OCI-LY7 (cell line): ENCODE measurements at regions not wholly inside any gene's neighbourhood (a gene's known extent, or its start where the extent isn't known, plus 50 kb on each side); places are given as distances from the start of the nearest gene placed in this dataset.

Source experiments
- BruUV-seq: library from RNA; stranded (reverse); fragments of 400-500 nt; replicated peaks from 2 replicates; lab custom pipeline; 2021; lab: Mats Ljungman, UMichigan
- CTCF ChIA-PET: fragments of 300-600 bp; sonication (Branson Sonifier 250); formaldehyde crosslinking; loops from one replicate; lab custom pipeline; 2022; ENCODE audit warnings: antibody characterized with exemption; ENCODE audit not compliant: unreplicated experiment; lab: Charles Lee
- POLR2A ChIA-PET: fragments of 300-600 bp; sonication (Branson Sonifier 250); formaldehyde crosslinking; loops from one replicate; lab custom pipeline; 2022; ENCODE audit warnings: antibody characterized with exemption; lab: Charles Lee
- DNase-seq: peaks from one replicate; pipeline ENCODE4 v3.0.0-alpha.2; 2015; ENCODE audit warnings: low spot score
- H2AFZ ChIP-seq: fragments of 200-600 bp; sonication (generic), shearing (Covaris generic); 2 replicates; pipeline ENCODE4 v1.6.1; 2014; ENCODE audit warnings: mild to moderate bottlenecking, antibody characterized with exemption, low read length, moderate library complexity
- H3K27ac ChIP-seq: fragments of 200-600 bp; sonication (generic); 2 replicates; pipeline ENCODE4 v1.5.1; 2014; ENCODE audit warnings: mixed run types, low read depth, mild to moderate bottlenecking, moderate library complexity, low read length, inconsistent platforms; ENCODE audit not compliant: poor library complexity, severe bottlenecking
- H3K36me3 ChIP-seq: fragments of 200-600 bp; sonication (generic); 2 replicates; pipeline ENCODE4 v1.6.1; 2014; ENCODE audit warnings: mild to moderate bottlenecking, antibody characterized with exemption, low read length, moderate library complexity, mixed read lengths; ENCODE audit not compliant: insufficient read depth
- H3K4me1 ChIP-seq: fragments of 200-600 bp; sonication (generic); 2 replicates; pipeline ENCODE4 v1.5.1; 2014; ENCODE audit warnings: mild to moderate bottlenecking, low read length; ENCODE audit not compliant: insufficient read depth, poor library complexity, severe bottlenecking
- H3K4me2 ChIP-seq: fragments of 200-600 bp; sonication (generic); 2 replicates; pipeline ENCODE4 v1.6.1; 2014; ENCODE audit warnings: mild to moderate bottlenecking, low read length
- H3K4me3 ChIP-seq: fragments of 200-600 bp; sonication (generic); 2 replicates; pipeline ENCODE4 v1.5.1; 2014; ENCODE audit warnings: mild to moderate bottlenecking, low read depth, low read length; ENCODE audit not compliant: poor library complexity, severe bottlenecking
- H3K79me2 ChIP-seq: fragments of 200-600 bp; sonication (generic); 2 replicates; pipeline ENCODE4 v1.6.1; 2016; ENCODE audit warnings: low read depth, mild to moderate bottlenecking, low read length, moderate library complexity, mixed read lengths; ENCODE audit not compliant: insufficient read depth
- H3K9me2 ChIP-seq: fragments of 200-600 bp; sonication (generic); 2 replicates; pipeline ENCODE4 v1.6.1; 2016; ENCODE audit warnings: mild to moderate bottlenecking, low read length, mixed read lengths; ENCODE audit not compliant: insufficient read depth
- H3K9me3 ChIP-seq: fragments of 200-600 bp; sonication (generic); 2 replicates; pipeline ENCODE4 v1.6.1; 2014; ENCODE audit warnings: mild to moderate bottlenecking, mixed run types, low read length, mixed read lengths
- H4K20me1 ChIP-seq: fragments of 200-600 bp; sonication (generic); 2 replicates; pipeline ENCODE4 v1.6.1; 2014; ENCODE audit warnings: mild to moderate bottlenecking, antibody characterized with exemption, low read length, moderate library complexity, mixed read lengths; ENCODE audit not compliant: insufficient read depth
- CTCF ChIP-seq: fragments of 200-600 bp; sonication (generic); conservative IDR thresholded peaks from 2 replicates; pipeline ENCODE4 v1.5.1; 2014; ENCODE audit warnings: mild to moderate bottlenecking, antibody characterized with exemption, low read length, moderate library complexity, mixed read lengths
- EZH2phosphoT487 ChIP-seq: fragments of 200-600 bp; sonication (generic); IDR thresholded peaks from 2 replicates; pipeline ENCODE4 v1.6.1; 2018; ENCODE audit warnings: low read depth, borderline replicate concordance, mild to moderate bottlenecking, mixed run types, antibody characterized with exemption, low read length, moderate library complexity, mixed read lengths
- intact Hi-C: fragments of 100-400 bp; cut with micrococcal nuclease; formaldehyde crosslinking; loops from one replicate; pipeline ENCODE4 v1.10.0; 2022; ENCODE audit not compliant: unreplicated experiment

DNA sequence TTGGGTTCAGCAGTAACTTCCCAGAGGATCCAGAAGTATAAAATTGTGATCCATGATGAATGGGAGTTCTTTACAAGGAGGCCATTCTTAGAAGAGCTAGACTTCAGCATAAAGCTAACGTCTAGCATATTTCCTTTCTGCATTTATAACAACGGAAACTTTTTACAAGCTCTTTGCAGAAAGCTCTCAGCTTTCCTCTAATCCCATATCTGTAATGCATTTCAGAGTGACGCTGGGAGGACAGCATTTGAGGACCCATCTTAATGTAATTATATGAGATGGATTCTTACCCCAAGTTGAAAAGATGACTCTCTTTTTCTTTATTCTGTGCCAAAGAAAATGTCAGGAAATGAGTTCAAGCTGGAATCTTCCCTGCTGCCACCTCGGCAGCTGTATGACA, 132.0 kb upstream of the CACHD1 start:
- CTCF ChIA-PET = no interaction called here
- no peaks in the 10 kb centered on the region for H4K20me1 ChIP-seq

GRCh38 chr1:64340361-64340760, 129.6 kb upstream of the CACHD1 start:
- no peak overlapping the region for H3K4me2 ChIP-seq
- no peaks in the 10 kb centered on the region for H3K4me1 ChIP-seq
- H3K4me3 ChIP-seq = no peak overlapping the region
- H3K9me3 ChIP-seq = no peaks in the 10 kb centered on the region
- ChIA-PET CTCF (no interaction called here), POLR2A (interaction anchor here (0.6 kb wide), 1 partner anchor 14 kb away, joined by 3 read pairs; no protein-coding TSS in a partner anchor)
- no TSS peak for BruUV-seq
- no peak overlapping the region for H2AFZ ChIP-seq
- no peak for DNase-seq
- intact Hi-C loops = no loop called here
- no peaks in the 10 kb centered on the region for H3K79me2 ChIP-seq
- TF ChIP-seq EZH2phosphoT487 (no peak), CTCF (no peak)
- no peaks in the 10 kb centered on the region for H3K9me2 ChIP-seq
- no peaks in the 10 kb centered on the region for H4K20me1 ChIP-seq
- H3K36me3 ChIP-seq = no peaks in the 10 kb centered on the region
- no peak overlapping the region for H3K27ac ChIP-seq

More for the DNA sequence above, 132.0 kb upstream of the CACHD1 start:
- intact Hi-C loops = no loop called here
- no peaks in the 10 kb centered on the region for H3K4me1 ChIP-seq
- POLR2A ChIA-PET = interaction anchor here (0.7 kb wide), 1 partner anchor 412 kb away, joined by 3 read pairs; no protein-coding TSS in a partner anchor
- H3K27ac ChIP-seq = no peak overlapping the region
- H3K4me3 ChIP-seq = no peak overlapping the region
- no peaks in the 10 kb centered on the region for H3K36me3 ChIP-seq
- TF ChIP-seq CTCF (no peak), EZH2phosphoT487 (no peak)
- H3K9me3 ChIP-seq = no peaks in the 10 kb centered on the region
- DNase-seq = no peak
- H3K9me2 ChIP-seq = no peaks in the 10 kb centered on the region
- H2AFZ ChIP-seq = no peak overlapping the region
- H3K79me2 ChIP-seq = no peaks in the 10 kb centered on the region
- H3K4me2 ChIP-seq = no peak overlapping the region
- BruUV-seq = no TSS peak

DNA sequence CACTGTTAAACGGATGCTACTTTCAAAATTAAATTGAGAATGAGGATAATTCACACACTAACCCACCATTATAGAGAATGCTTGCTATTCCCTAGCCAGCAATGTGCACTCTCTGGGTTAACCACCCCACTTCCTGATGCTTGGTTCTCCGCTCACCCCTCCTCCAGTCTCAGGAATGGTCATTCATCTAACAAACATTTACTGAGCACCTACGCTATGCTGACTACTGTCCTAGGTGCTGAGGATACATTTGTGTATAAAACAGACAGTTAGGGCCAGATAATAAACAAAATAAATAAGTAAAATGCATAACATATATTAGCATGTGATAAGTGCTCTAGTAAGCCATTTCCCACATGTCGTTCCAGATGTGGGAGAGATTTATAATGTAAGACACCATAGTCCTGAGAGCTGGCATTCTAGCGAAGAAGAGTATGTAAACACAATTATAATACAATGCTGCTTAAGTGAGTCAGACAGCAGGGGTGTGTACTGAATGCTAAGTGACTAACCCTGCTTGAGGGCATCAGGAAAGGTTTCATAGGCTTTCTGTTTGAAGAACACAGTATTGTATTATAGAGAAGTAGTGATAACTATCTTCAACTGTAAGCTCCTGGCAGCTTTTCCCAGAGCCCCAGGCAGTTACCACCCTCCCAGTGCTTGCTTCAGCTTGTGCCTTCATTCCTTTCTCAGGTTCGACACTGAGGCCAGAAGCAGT, 126.7 kb upstream of the CACHD1 start:
- CTCF ChIA-PET = no interaction called here
- no peaks in the 10 kb centered on the region for H3K4me1 ChIP-seq
- H3K79me2 ChIP-seq = no peaks in the 10 kb centered on the region
- no peaks in the 10 kb centered on the region for H3K36me3 ChIP-seq
- H3K9me3 ChIP-seq = no peaks in the 10 kb centered on the region
- intact Hi-C loops = no loop called here
- POLR2A ChIA-PET = interaction anchor here (0.6 kb wide), 1 partner anchor 482 kb away, joined by 5 read pairs; no protein-coding TSS in a partner anchor
- H3K27ac ChIP-seq = no peak overlapping the region
- TF ChIP-seq CTCF (no peak), EZH2phosphoT487 (no peak)
- H3K9me2 ChIP-seq = no peaks in the 10 kb centered on the region
- no peaks in the 10 kb centered on the region for H4K20me1 ChIP-seq
- no peak overlapping the region for H2AFZ ChIP-seq
- DNase-seq = no peak
- H3K4me2 ChIP-seq = no peak overlapping the region
- no TSS peak for BruUV-seq
- H3K4me3 ChIP-seq = no peak overlapping the region
